HG03439 (cell line): ENCODE measurements at regions not wholly inside any gene's neighbourhood (a gene's known extent, or its start where the extent isn't known, plus 50 kb on each side); places are given as distances from the start of the nearest gene placed in this dataset.
"Not testable (repeated sequence)": the region's sequence is repeated elsewhere in the genome, so short reads cannot be mapped to it uniquely, and the experiment has no call there.

Experiments
- ATAC-seq: cut with Tn5 transposase; IDR thresholded peaks from one replicate; pipeline ENCODE4 v1.9.1; 2021; ENCODE audit warnings: mild to moderate bottlenecking, moderate library complexity; ENCODE audit not compliant: unreplicated experiment

- ATAC-seq: no peak
Observed at GRCh38 chr2:139454251-139454650, 674.1 kb upstream of the NXPH2 start.

- no peak for ATAC-seq
Observed at GRCh38 chr2:139439100-139439499, 658.9 kb upstream of the NXPH2 start.

DNA sequence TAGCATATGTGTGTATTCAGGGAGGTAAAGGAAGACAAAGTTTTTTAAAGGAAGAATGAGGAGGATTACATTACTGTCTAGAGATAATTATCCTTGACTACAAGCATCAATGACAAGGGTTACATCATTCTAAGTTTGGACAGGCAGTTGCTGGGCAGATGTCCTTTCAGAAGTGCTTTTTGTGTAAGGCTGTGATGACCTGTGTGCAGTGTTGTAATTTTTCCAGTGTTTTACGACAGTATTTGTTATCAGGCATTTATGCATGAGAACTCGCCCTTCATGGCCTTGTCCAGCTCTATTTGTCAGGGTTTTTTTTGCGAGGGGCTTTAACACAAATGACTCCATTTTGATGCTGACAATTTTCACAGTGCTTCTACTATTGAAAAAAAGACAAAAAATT, 658.3 kb upstream of the NXPH2 start:
- no peak for ATAC-seq

DNA sequence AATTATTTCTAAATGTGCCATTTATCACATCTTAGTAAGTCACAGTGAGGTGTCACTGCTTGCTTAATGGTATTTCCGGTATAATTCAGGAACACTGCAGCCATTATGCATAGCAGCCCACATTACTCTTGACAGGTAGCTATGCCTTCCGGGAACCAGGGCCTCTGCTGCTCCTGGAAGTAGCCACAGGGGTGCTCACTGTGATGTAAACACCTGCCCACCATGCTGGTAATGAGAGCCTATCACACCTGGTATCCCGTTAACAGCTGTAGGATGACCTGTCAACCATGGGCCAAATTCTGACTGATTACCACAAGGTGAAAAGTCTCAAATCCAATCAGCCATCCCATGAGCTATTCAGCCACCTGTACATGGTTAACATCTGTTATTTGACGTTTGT, 647.0 kb upstream of the NXPH2 start:
- ATAC-seq: no peak

- no peak for ATAC-seq
Observed at GRCh38 chr2:139424101-139424500, 643.9 kb upstream of the NXPH2 start.

- no peak for ATAC-seq
Observed at GRCh38 chr2:139411236-139411635, 631.0 kb upstream of the NXPH2 start.

- ATAC-seq: not testable (repeated sequence)
Observed at GRCh38 chr2:139410833-139411174, 630.6 kb upstream of the NXPH2 start.

DNA sequence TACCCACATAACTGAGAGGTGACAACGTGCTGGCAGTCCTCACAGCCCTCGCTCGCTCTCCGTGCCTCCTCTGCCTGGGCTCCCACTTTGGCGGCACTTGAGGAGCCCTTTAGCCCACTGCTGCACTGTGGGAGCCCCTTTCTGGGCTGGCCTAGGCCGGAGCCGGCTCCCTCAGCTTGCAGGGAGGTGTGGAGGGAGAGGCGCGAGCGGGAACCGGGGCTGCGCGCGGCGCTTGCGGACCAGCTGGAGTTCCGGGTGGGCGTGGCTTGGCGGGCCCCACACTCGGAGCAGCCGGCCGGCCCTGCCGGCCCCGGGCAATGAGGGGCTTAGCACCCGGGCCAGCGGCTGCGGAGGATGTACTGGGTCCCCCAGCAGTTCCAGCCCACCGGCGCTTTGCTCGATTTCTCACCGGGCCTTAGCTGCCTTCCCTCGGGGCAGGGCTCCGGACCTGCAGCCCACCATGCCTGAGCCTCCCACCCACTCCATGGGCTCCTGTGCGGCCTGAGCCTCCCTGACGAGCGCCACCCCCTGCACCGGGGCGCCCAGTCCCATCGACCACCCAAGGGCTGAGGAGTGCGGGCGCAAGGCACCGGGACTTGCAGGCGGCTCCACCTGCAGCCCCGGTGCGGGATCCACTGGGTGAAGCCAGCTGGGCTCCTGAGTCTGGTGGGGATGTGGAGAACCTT, 630.1 kb upstream of the NXPH2 start:
- not testable (repeated sequence) for ATAC-seq

GRCh38 chr2:139409212-139409611, 629.0 kb upstream of the NXPH2 start:
- no peak for ATAC-seq

GRCh38 chr2:139403948-139404347, 623.8 kb upstream of the NXPH2 start:
- no peak for ATAC-seq

DNA sequence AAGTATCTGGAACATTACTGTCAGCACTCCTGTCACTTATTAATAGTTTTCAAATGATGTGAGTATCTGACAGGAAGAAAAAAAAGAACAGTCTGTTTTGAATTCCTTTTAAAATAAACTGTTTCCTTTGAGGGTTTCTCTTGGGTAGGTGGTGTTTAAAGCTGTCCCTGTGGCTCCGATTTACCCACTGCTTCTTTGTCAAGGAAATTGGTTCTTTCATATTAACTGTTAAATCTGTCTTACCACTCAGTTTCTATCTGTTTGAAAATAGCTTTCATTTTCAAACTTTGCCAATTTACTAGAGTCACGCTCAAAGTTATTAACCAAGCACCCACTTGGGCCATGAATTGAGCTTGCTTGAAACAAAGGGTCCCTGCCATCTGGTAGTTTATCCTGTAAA, 614.6 kb upstream of the NXPH2 start:
- ATAC-seq: no peak

DNA sequence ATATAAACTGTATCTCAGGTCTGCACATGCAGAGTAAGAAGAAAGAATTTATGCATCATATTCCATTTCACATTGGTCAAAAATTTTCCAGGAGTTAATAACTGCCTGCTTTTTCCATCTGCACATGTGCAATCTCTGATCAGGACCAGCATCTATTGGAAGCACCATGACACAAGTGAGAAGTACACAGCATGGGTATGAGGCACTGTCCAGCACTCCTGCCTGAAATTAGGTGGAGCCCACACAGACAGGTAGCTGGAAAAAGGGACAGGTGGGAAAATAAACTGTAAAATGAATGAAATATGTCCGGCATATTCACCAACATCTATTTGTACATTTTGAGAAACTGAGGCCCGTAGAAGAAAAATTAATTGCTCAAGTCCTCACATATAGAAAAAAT, 609.2 kb upstream of the NXPH2 start:
- ATAC-seq: no peak

DNA sequence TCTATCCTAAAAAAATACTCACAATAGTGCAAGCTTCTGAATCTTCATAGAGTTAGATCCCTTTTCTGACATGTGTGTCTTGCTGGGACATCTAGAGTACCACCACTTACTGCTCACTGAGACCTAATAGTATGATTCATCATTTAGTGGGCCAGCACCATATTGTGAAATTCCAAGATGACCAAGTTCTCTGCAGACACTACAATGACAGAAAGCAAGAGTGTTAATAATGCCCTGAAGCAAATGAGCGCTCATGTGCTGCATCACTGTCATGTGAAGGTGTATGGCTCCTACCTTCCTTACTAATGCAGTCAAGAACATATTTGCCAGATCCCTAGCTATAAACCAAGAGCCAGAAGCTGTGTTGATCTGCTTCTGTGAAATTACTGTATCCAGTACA, 606.2 kb upstream of the NXPH2 start:
- no peak for ATAC-seq

DNA sequence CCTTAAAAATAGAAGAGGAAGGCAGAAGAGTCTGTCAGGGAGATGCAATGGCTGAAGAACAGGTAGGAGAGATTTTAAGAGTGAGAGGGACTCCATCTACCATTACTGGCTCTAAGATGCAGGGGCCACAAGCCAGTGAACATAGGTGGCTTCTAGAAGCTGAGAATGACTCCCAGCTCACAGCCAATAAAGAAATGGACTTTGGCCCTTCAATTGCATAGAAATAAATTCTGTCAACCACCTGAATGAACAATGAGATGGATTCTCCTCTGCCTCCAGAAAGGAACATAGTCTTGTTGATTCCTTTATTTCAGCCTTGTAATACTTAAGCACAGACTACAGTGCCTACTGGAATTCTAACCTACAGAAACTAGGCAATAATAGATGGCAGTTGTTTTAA, 603.3 kb upstream of the NXPH2 start:
- ATAC-seq: no peak

GRCh38 chr2:139380051-139380450, 599.9 kb upstream of the NXPH2 start:
- no peak for ATAC-seq

GRCh38 chr2:139378373-139378772, 598.2 kb upstream of the NXPH2 start:
- ATAC-seq: no peak

GRCh38 chr2:139374296-139374850, 594.2 kb upstream of the NXPH2 start:
- no peak for ATAC-seq

GRCh38 chr2:139369423-139370409, 589.5 kb upstream of the NXPH2 start:
- ATAC-seq: no peak

DNA sequence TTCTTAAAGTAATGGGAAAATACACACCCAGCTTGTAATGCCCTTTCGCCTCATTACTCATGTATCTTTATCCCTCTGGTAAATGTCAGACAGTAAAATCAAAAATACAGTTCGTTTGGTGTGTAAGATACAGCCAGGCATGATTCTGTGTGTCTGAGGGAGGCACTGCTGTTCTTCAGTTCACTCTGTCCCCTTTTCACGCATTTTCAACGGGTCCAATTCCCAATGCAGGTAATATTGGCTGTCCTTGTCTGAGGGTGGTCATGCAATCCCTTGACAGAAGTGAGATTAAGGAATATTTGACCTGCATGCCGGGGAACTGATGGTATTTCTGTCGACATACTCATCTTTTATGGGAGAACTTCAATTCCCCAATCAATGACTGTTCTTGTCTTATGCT, 587.2 kb upstream of the NXPH2 start:
- no peak for ATAC-seq

GRCh38 chr2:139366681-139367080, 586.5 kb upstream of the NXPH2 start:
- no peak for ATAC-seq

GRCh38 chr2:139365189-139365588, 585.0 kb upstream of the NXPH2 start:
- ATAC-seq: no peak

DNA sequence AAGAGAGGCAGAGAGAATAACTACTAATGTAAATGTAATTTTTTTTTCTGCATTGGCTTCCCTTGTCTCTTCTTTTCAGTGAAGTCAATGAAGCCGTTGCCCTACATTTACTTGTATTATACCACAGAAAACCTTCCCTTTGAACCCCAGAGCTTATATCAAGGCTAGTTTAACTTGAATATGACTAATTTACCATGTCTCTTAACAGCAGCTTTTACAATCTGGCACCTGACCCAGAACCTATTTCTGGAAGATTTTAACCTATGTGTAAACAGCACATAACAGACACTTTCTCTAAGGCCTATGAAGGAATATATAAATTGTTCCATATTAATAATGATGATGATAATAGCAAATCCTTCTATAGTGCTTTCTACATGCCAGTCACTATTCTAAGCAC, 580.5 kb upstream of the NXPH2 start:
- no peak for ATAC-seq
